Activated CD4-positive, alpha-beta T cell treated with anti-CD3 and anti-CD28 coated beads, Interleukin-2, Interleukin-6, amounts not matched to agents 100 ng/mL and 50 ng/mL, durations not matched to agents 16 hours and 8 hours (primary cell): ENCODE measurements at regions not wholly inside any gene's neighbourhood (a gene's known extent, or its start where the extent isn't known, plus 50 kb on each side); places are given as distances from the start of the nearest gene placed in this dataset.
"Not testable (repeated sequence)": the region's sequence is repeated elsewhere in the genome, so short reads cannot be mapped to it uniquely, and the experiment has no call there.

Source experiments
- DNase-seq: peaks from one replicate; pipeline ENCODE4 v3.0.0-alpha.2; 2020

DNA sequence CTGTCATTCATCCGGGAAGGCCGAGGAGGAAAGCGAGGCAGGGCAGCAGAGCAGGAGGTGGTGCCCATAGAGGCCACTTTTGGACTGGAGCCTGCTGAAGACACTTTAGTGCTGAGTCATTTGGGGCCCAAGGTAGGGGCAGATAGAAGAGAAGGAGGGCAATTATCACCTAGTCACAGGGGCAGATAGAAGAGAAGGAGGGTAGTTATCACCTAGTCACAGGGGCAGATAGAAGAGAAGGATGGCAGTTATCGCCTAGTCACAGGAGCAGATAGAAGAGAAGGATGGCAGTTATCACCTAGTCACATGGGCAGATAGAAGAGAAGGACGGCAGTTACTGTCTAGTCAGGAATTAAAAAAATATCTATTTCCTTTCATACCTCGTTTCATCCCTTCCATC, 1372.6 kb downstream of the FOXD4L5 start:
- DNase-seq: not testable (repeated sequence)

DNA sequence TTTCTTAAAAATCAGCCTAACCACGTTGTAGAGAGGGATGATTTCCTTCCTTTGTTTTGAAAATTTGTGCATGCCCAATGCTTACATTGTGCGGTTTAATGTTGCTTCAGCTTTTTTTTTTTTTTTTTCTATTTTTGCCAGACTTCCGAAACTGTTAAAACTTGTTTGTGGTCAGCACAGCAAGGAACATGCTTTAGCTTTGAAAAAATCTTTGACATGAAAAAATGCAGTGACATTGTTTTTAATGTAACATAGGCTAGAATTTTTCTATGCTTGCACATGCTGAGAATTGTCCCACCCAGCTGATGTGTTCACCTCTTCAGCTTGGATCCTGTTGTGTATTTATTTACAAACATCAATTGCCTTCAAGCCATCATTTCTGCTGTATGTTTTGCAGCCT, 1375.9 kb downstream of the FOXD4L5 start:
- not testable (repeated sequence) for DNase-seq

DNA sequence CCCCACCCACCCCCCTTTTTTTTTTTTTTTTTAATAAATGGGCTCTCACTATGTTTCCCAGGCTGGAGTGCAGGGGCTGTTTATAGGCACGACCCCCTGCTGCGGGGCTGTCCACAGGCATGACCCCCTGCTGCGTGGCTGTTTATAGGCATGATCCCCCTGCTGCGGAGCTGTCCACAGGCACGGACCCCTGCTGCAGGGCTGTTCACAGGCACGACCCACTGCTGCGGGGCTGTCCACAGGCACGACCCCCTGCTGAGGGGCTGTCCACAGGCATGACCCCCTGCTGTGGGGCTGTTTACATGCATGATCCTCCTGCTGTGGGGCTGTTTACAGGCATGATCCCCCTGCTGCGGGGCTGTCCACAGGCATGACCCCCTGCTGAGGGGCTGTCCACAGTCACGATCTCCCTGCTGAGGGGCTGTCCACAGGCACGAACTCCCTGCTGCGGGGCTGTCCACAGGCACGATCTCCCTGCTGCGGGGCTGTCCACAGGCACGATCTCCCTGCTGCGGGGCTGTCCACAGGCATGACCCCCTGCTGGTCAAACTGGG, 1385.3 kb downstream of the FOXD4L5 start:
- DNase-seq: not testable (repeated sequence)

DNA sequence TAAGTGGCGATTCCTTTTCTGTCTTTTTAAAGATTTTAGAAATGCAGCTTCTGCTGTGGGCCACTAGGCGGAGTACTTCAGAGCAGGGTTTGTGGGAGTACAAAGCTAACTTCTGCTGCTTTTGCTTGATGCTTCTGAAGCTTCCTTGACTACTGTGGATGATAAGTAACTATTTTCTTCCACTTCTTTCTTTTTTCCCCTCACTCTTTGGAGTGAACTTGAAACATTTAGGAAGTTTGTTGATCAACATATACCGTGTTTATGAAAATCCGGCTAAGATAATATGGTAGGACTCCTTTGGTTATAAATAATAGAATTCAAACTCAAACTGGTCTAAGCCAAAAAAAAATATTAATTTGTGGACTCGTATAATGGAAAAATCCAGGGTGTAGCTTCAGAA, 1403.6 kb downstream of the FOXD4L5 start:
- not testable (repeated sequence) for DNase-seq

DNA sequence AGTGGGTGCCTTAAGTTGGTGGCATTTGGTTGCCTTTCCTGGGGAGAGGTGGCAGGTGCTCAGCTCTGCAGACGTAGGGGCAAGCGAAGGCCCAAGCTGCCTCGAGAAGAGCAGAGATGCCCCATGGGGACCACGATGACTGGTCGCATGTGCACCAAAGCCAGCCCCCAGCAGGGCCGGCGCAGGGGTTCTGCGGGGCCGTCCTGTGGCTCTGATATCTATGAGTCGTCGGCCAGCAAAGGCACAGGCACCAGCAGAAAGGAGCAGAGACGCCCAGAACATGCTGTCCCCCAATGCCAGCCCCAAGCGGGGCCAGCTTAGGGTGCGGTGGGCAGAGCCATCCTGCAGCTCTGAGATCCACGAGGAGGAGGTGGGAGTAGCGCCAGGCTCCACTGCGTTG, 1408.6 kb downstream of the FOXD4L5 start:
- not testable (repeated sequence) for DNase-seq

DNA sequence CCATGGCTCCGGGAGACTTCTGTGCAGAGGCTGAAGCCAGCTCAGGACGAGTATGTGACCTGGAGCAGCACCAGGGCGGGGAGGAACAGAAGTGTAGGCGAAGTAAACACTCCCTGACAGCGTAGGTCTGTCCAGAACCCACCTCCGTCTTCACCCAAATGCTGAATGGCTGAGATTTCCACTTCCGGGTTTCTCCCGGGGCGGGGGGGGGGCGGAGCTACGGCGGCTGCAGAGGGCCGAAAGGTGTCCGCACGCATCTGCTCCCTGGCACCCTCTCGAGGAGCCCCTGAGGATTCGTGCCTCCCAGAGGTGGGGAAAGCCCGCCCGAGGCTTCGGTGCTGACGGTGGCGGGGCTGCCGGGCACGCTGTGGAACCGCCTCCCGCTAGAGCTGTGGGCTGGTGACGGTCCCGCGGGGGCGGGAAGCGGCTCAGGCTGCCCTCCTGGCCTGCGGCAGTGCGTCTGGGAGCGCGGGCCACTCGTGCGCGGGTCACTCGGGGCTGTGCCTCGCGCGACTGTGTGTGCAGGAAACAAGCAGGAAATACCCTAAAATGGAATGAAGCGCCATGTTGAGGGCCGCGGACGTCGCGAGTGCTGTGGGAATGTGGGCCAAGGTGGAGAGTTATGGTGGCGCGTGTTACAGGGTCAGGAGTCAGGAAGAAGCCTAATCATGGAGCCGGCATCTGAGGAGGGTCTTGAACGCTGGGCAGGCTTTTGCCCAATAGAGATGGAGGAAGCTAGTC, 1425.4 kb downstream of the FOXD4L5 start:
- peak; percentile 45 for DNase-seq

DNA sequence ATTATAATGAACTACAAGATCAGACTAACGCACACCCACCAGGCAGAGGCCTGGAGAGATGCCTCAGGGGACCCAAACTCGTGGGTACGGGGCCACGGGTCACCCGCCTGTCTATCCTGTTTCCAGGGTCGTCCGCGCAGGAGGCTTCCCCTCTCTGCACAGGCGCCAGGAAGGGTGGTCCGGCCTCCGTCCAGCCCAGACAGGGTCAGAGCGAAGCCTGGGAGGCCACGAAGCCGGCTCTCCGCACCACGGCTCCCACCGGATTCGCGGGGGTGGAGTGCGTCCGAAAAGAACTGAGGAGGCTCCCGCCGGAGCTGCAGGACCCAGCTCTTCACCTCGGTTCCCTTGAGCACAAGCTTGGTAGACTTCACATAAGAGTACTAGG, 1425.9 kb downstream of the FOXD4L5 start:
- not testable (repeated sequence) for DNase-seq

DNA sequence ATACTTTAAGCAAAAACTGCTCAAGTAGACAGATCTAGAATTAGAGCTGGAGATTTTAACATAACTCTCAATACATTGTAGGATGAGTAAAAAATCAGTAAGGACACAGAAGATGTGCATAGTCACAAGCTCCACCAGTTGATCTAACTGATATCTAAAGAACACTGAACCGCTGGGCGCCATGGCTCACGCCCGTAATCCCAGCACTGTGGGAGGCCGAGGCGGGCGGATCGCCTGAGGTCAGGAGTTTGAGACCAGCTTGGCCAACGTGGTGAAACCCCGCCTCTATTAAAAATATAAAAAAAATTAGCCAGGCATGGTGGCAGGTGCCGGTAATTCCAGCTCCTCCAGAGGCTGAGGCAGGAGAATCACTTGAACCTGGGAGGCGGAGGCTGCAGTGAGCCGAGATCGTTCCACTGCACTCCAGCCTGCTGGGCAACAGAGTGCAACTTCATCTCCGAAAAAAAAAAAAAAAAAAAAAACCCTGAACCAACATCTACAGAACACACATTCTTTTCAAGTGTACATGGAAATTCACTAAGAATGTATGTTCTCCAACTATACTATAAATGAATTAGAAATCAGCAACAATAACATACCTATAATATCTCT, 1431.8 kb downstream of the FOXD4L5 start:
- DNase-seq: not testable (repeated sequence)

DNA sequence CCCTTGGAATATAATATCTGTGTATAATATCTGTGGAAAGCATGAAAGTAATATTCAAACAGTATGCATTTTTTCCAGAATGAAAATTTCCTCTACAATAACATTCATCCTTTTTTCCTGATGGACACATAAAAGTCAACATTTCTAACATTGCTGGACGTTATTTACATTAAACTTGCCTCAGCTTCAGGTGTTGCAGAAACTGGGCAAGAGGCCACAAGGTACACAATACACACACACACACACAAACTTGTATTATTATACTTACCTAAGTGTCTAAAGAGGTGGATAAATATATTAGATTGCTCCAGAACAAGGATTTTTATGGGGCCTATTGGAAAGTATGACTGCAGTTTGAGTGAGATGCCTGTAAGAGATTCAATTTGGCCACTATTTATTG, 1460.2 kb downstream of the FOXD4L5 start:
- DNase-seq: not testable (repeated sequence)

DNA sequence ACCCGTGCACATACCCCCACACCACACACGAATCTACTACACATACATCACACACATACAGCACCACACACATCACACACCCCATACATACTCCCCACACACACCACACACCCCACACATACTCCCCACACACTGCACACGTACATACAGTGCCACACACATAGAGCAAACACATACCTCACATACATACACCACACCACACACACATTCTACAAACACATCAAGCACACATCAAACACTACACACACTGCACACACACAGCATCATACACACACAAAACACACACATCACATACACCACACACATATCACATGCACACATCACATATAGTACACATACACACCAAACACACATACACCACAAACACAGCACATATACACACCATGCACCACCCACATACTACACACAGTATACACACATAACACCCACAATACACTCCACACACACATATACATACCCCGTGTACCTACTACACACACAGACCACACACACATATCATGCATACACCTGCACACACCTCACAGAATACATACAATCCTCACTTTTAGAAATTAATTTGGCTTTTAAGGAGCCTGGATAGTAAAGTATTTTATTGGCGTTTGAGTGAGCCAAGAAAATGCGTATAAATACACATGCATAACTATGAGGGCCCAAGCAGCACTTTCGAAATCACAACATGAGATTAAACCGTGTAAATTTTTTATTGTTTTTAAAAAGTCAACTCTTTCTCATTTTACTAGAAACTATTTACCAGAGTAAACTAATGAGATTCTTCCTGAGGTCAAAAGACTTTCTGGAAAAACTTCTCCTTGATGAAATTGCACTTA, 1461.4 kb downstream of the FOXD4L5 start:
- DNase-seq: not testable (repeated sequence)

DNA sequence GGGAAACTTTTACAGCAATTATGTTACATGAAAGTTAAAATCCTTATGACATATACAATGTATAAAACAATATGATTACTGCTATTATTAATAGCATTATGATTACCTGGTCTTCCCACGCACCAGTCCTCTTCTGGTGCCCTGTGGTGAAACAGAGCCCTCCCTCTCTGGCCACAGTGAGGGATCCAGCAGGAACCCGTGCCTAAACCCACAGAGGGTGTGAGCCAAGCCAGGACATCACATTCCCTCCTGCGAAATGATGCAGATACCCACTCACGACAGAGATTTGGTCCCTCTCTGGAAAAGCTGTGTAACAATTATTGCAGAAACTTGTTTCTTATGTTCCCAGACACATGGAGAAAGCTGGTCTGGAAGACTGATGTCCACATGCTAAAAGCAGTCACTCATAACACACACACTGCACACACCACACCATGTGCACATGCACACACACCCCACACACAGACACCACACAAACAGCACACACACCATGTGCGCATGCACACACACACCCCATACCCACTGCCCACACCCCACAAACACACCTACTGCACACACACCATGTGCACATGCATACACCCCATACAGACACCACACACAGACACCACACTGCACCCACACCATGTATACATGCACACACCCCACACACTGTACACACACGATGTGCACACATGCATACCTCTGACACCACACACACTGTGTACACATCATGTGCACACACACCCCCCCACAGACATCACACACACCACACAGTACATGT, 1462.2 kb downstream of the FOXD4L5 start:
- not testable (repeated sequence) for DNase-seq

DNA sequence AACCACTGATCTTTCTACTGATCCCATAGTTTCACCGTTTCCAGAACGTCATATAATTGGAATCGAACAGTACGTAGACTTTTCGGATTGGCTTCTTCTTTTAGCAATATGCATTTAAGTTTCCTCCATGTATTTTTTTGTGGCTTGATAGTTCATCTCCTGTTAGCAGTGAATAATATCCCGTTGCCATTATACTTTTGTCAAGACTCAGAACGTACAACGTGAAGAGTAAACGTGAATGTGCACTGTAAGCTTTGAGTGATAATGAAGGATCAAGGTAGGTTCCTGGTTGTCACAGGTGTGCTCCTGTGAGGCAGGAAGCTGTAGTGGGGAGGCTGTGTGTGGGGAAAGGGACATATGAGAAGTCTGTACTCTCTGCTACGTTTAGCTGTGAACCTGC, 1463.7 kb downstream of the FOXD4L5 start:
- not testable (repeated sequence) for DNase-seq

DNA sequence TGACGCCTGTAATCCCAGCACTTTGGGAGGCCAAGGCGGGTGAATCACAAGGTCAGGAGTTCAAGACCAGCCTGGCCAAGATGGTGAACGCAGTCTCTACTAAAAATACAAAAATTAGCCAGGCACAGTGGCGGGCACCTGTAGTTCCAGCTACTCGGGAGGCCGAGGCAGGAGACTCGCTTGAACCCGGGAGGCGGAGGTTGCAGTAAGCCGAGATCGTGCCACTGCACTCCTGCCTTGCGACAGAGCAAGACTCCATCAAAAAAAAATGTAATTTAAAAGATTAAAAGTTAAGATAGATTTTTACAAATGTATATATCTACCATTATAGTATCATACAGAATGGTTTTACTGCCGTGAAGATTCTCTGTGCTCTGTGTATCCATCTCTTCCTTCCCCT, 1464.1 kb downstream of the FOXD4L5 start:
- not testable (repeated sequence) for DNase-seq

DNA sequence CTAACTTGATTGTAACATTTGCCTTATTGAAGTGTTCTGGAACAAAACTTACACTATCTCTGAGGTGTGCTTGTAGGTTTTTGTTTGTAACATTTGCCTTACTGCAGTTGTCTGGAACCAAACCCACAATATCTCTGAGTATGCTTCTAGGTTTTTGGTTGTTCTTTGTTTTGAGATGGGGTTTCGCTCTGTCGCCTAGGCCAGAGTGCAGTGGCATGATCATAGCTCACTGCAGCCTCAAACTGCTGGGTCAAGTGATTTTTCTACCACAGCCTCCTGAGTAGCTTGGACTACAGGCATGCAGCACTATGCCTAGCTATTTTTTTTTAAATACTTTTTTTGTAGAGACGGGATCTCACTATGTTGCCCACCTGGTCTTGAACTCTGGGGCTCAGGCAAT, 1464.6 kb downstream of the FOXD4L5 start:
- not testable (repeated sequence) for DNase-seq

DNA sequence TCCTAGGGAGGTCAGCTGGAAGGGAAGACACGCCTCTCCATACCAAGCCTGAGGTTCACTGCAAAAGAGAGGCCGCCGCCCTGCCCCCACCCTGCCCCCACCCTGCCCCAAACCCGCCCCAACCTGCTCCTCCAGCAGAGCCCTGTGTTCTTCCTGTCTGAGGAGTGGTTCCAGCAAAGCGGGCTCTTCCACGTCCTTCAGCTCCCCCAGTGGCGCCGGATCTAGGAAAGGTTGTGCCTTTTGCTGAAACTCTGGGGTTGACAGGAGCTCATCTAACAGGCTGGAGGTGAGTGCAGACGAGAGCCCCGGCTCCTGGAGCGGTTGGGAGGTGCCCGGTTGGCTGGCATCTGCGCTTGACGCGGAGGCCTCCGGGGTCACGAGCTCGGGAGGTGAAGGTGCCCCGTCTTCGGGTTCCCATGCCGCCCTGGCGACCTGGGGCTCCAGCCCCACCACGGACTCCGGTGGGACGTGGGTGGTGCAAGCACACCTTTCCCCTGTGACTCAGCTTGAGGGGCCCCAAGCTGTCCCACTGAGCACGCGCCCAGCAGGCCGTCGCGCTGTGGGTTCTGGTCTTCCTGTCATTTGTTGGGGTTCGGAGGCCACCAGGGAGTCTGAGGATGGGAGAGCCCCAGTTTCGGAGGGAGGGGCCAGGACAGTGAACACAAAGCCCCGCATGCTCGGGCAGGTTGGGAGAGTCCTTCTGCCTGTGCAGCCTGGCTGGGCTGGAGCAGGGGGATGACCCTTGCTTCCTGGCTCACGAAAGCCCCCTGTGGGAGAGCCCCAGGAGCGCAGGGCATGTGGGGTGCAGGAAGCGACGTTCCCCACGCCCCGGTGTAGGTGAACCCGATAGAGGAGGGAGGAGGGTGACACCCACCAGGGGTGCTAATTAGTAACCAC, 1467.1 kb downstream of the FOXD4L5 start:
- peak; percentile 75 for DNase-seq

DNA sequence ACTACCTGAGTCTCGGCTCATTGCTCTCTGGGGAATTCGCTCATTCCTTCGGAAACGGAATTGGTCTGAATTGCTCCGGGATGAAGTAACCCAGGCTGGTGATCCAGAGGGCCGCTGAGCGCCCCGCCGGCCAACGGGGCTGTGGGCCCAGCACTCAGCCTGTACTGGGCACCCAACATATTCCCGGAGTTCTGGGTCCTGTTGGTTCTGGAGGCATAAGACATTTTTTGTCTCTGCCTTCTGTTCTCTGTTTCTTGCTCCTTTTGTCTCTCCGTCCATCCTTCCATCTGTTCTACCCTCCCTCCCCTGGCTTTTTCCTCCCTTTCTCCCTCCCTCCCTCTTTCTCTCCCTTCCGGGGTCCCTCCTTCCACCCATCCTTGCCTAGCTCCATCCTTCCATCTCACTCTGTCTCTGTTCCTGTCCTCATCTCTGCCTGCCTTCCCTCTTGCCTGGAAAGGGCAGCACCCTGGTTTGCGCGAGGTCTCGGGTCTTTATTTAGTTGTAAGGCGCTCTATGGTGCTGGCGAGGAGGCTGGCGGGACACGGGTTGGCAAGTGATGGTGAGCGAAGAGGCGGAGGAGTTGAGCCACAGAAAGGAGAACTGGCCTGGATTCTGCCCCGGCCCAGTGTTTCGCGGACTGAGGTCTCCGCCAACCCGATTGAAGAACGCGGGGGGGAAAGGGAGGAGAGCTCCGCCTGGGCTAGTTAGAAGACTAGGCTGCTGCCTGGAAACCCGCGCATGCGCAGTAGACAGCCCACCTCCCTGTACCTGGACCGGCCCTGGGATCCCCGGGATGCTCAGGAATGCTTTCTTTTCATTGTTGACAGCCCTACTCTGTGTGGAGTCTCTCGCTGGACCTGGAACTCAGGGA, 1468.0 kb downstream of the FOXD4L5 start:
- DNase-seq: peak; percentile 86

DNA sequence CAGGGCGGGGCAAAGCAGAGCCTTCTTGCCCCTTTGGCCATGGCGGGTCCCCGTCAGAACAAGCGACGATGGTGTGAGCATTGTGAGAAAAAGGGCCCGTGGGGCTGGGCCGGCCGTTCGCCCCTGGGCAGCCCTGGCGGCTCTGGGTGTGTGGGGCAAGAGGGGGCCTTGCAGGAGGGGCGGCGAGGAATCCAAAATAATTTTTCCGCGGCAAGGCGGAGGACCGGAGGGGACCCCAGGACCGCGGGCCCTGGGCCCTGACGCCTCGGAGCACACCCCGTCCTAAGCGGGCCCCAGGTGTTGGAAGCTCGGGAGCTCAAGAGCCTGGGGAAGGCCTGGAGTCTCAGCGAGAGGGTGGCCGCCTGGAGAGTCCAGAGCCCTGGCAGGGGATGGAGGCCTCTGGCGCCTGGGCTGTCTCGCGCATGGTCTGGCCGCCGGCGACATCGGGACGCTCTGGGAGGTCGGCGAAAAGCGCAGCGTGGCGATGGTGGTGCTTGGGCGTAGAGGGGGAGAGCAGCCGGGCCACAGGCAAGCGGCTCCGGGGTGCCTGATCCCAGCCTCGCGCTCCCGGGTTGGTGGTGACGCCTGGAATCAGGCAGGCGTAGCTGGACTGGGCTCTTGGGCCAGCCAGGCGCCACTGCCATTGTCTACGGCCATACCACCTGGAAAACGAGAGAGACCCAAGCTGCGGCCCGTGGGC, 1469.9 kb downstream of the FOXD4L5 start:
- not testable (repeated sequence) for DNase-seq

DNA sequence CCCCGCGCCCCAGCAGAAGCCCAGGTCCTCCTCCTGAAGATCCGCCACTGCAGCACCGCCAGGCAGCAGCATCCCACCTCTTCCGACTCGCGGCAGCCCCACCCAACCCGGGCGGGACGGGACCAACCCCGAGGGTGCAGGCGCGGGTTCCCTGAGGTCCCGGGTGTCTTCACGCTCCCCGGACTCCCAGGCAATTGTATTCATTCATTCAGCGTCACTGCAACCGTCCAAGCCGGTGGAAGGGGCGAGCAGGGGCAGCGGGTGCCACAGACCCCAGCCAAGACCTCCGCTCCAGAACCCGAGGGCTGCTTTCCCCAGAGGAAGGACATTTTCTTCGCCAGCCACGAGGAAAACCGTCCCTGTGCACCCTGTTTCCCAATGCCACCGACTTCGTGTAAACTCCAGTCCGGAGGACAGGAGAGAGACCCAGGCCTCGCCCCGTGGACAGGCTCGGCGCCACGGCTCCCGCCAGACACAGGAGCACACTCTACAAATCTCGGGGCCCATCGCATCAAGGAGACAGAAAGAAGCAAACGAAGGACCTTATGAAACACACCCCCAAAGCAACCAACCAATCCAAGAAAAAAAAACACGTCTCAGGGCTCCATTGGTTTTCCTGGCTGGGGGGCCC, 1471.5 kb downstream of the FOXD4L5 start:
- not testable (repeated sequence) for DNase-seq

DNA sequence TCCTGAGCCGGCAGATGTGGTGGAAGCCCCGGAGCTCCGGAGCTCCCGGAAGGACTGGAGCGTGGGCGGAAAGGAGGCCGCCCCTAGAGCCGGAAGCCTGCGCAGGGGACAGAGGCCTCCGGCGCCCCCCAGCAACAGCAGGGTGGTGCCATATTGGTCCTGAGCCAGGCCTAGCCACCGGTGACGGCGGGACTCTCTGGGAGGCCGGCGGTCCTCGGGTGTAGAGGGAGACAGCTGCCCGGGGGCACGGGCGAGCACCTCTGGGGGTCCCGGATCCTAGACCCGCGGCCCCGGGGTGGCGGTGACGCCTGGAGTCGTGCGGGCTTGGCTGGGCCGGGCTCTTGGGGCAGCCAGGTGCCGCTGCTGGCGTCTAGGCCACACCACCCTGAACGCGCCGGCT, 1472.2 kb downstream of the FOXD4L5 start:
- DNase-seq: not testable (repeated sequence)
